AG09319 (cell line): ENCODE measurements at regions not wholly inside any gene's neighbourhood (a gene's known extent, or its start where the extent isn't known, plus 50 kb on each side); places are given as distances from the start of the nearest gene placed in this dataset.

Source experiments
- DNase-seq: peaks from one replicate; pipeline ENCODE4 v3.0.0-alpha.2; 2010; ENCODE audit warnings: low read depth; ENCODE audit errors: extremely low read depth
- CTCF ChIP-seq: IDR thresholded peaks from 2 replicates; pipeline ENCODE4 v1.5.1; 2011; ENCODE audit warnings: low read depth, mild to moderate bottlenecking, inconsistent platforms, low read length, moderate library complexity

DNA sequence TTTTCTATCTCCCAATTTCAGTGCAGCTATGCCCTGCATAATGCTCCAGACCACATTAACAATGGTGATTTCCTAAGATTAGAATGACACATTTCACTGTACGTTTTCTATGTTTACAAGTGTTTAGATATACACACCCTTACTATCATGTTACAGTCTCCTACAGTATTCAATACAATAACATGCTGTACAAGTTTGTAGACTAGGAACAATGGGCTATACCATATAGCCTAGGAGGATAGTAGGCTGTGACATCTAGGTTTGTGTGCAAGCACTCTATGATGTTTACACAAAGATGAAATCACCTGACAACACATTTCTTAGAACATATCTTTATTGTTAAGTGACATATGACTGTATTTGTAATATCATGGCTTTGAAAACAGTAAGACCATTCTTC lies 1435.6 kb upstream of the NUDT12 start:
- TF ChIP-seq CTCF, result no peak
- no peak for DNase-seq

DNA sequence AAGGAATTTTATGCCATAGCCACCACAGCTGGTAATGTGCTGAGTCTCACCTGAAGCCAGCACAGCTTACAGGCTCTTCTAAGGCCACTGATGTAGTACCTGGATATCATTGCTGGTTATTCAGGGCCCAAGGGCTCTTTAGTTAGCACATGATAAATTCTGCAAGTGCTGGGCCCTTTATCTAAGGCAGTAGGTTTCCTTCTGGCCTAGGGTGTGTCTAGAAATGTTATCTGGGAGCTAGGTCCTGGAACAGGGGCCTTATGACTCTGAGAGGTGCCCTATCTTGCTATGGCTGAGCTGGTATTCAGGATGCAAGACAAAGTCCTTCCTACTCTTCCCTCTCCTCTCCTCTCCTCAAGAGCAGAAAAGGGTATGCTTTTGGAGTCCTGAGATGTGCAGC lies 1424.5 kb upstream of the NUDT12 start:
- TF ChIP-seq CTCF, result no peak
- no peak for DNase-seq

DNA sequence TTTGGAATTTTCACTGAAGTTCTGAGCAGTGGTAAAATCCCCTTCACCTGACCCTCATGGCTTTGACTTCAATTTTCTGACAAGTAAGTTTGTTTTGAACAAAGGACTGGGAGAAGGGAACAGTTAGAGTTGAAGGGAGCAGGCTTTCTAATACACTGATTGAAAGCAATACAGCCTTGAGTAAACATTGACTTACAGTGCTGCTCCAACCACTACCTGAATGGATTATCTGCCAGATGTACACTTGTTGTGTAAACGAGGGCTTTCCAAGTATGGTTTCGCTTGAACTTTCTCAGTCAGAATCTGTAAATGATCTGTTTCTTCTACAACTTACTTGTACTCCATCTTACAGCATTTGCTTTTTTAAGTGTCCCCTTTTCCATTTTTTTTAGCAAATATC lies 1414.9 kb upstream of the NUDT12 start:
- DNase-seq, result no peak
- no peak for TF ChIP-seq CTCF

GRCh38 chr5:104967806-104968410 lies 1405.3 kb upstream of the NUDT12 start:
- DNase-seq, result no peak
- TF ChIP-seq CTCF, result no peak

GRCh38 chr5:104965006-104965405 lies 1402.4 kb upstream of the NUDT12 start:
- DNase-seq, result no peak
- no peak for TF ChIP-seq CTCF

DNA sequence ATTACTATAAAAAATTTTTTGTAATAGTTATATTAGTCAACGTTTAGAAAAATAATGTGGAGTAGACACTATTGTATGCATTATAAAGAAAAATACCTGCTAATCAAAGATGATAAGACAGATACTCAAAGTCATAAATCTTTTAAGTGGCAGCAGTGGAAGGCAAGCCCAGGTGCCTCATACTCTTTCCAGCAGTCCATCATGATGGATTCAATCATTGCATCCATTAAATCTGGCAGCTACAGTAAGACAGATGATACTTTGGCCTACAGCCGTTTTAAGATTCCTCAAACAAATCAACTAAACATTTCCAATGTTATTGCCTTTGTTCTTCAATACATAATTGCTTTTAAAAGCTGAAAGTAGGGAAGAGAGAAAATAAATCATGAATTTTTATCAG lies 1392.9 kb upstream of the NUDT12 start:
- no peak for TF ChIP-seq CTCF
- no peak for DNase-seq

GRCh38 chr5:104952876-104953275 lies 1390.3 kb upstream of the NUDT12 start:
- no peak for TF ChIP-seq CTCF
- no peak for DNase-seq
